ENCODE measurements at regions not wholly inside any gene's neighbourhood (a gene's known extent, or its start where the extent isn't known, plus 50 kb on each side); places are given as distances from the start of the nearest gene placed in this dataset.

DNA sequence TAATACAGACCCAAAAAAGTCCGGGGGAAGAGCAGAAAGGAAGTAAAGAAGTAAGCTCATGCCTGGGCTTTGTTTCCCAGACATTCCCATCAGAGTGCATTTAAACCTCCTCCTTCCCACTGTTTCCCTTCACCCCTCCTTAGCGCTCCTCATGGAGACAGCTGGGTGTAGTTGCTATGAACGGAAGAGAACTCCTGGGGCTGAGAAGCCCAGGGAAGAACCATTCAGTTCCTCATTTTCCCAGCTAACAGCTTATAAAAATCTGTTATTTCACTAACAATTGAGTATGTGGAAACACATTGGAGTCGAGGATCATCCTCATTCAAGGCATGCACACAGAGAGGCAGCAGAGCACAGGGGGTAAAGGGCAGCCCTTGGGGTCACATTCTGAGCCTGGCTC, 299.3 kb downstream of the SHQ1 start:
- FAIRE-seq, result no peak
- DNase-seq (ENCODE audit: insufficient read length, low spot score), result no peak
- no peak for TF ChIP-seq POLR2A (IDR thresholded peaks at IDR 0.05; ENCODE audit: low read depth, low read length)

DNA sequence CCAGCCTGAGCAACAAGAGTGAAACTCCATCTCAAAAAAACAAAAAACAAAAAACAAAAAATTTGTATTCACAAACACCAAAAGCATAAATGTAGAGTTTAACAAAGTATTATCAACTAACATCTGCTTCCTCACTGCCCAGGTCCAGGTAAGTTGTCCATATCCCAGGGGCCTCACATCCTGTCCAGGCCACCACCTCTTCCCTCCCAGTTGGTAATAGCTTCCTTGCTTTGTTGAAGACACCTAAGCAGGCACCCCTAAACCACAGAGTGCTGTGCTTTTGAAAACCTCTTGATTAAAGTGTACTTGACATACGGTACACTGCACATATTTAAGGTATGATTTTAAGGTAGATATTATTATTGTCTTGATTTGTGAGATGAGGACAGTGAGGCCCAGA, 299.8 kb downstream of the SHQ1 start:
- FAIRE-seq, result no peak
- TF ChIP-seq POLR2A (IDR thresholded peaks at IDR 0.05; ENCODE audit: low read depth, low read length), result no peak
- DNase-seq (ENCODE audit: insufficient read length, low spot score), result no peak

DNA sequence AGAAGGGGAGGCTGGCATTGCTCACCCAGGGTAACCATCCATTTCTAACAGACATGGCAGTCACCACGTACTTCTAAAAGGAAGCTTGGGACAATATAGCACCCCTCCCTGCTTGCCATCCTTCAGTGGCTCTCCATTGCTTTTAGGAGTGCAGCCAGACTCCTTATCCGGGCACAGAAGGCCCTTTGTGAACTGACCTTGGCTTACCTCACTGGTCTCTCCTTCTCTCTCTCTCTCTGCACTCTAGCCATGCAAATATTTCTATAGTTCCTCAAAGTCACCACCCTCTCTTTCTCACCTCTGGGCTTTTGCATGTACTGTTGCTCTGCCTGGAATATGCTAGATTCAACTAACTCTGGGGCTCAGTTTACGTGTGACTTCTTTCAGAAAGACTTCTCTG, 301.1 kb downstream of the SHQ1 start:
- DNase-seq (ENCODE audit: insufficient read length, low spot score) (no peak), FAIRE-seq (no peak)
- TF ChIP-seq POLR2A (IDR thresholded peaks at IDR 0.05; ENCODE audit: low read depth, low read length), result no peak

- no peak for FAIRE-seq
- no peak for TF ChIP-seq POLR2A (IDR thresholded peaks at IDR 0.05; ENCODE audit: low read depth, low read length)
These were observed 304.0 kb downstream of the SHQ1 start for GRCh38 chr3:72544239-72544638.

GRCh38 chr3:72543246-72543645, 305.0 kb downstream of the SHQ1 start:
- FAIRE-seq, result no peak
- no peak for TF ChIP-seq POLR2A (IDR thresholded peaks at IDR 0.05; ENCODE audit: low read depth, low read length)
- DNase-seq (ENCODE audit: insufficient read length, low spot score), result no peak

More at GRCh38 chr3:72544239-72544638, 304.0 kb downstream of the SHQ1 start:
- no peak for DNase-seq (ENCODE audit: insufficient read length, low spot score)

GRCh38 chr3:72542781-72543180, 305.5 kb downstream of the SHQ1 start:
- TF ChIP-seq POLR2A (IDR thresholded peaks at IDR 0.05; ENCODE audit: low read depth, low read length), result no peak
- FAIRE-seq, result no peak
- DNase-seq (ENCODE audit: insufficient read length, low spot score), result no peak

DNA sequence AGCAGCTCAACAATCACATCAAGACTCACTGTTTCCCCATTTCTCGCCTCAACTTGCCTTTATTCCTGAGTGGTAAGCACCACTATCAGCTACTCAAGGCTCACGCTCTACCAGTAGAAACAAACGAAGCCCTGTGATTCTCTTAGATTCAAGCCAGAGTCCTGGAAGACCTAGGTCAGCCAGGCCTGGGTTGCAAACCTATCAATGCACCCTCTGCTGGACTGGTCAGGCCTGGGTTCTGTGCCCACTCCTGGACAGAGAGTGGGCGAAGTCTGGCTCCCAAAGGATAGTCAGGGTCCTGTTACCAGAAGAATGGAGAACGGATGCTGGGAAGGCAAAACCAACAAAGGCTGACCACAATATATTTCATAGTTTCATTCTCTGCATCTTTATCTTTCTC, 308.4 kb downstream of the SHQ1 start:
- TF ChIP-seq POLR2A (IDR thresholded peaks at IDR 0.05; ENCODE audit: low read depth, low read length), result no peak
- FAIRE-seq (no peak), DNase-seq (ENCODE audit: insufficient read length, low spot score) (no peak)

- TF ChIP-seq POLR2A (IDR thresholded peaks at IDR 0.05; ENCODE audit: low read depth, low read length), result no peak
- FAIRE-seq (no peak), DNase-seq (ENCODE audit: insufficient read length, low spot score) (no peak)
These were observed 310.0 kb downstream of the SHQ1 start for GRCh38 chr3:72538070-72538745.

- no peak for TF ChIP-seq POLR2A (IDR thresholded peaks at IDR 0.05; ENCODE audit: low read depth, low read length)
- DNase-seq (ENCODE audit: insufficient read length, low spot score) (no peak), FAIRE-seq (no peak)
These were observed 310.8 kb downstream of the SHQ1 start for GRCh38 chr3:72537448-72537847.

DNA sequence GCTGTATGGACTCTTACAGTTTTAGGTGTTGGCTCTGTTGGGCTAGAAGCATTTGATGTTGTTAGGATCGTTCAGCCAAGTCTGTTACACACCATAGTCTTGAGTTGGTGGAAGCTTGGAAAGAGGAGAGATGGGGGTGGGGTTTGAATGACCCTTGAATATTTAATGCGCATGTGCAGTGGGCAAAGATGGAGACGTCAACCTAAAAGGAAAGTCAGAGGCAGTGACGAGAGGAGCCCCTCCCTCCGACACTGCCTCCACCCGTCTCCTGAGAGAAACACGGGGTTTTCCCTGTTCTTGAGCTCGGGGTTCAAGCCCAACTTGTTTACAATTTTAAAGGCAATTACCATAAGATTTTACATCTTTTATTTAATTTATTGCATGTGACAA, 311.4 kb downstream of the SHQ1 start:
- DNase-seq (ENCODE audit: insufficient read length, low spot score) (no peak), FAIRE-seq (no peak)
- no peak for TF ChIP-seq POLR2A (IDR thresholded peaks at IDR 0.05; ENCODE audit: low read depth, low read length)

DNA sequence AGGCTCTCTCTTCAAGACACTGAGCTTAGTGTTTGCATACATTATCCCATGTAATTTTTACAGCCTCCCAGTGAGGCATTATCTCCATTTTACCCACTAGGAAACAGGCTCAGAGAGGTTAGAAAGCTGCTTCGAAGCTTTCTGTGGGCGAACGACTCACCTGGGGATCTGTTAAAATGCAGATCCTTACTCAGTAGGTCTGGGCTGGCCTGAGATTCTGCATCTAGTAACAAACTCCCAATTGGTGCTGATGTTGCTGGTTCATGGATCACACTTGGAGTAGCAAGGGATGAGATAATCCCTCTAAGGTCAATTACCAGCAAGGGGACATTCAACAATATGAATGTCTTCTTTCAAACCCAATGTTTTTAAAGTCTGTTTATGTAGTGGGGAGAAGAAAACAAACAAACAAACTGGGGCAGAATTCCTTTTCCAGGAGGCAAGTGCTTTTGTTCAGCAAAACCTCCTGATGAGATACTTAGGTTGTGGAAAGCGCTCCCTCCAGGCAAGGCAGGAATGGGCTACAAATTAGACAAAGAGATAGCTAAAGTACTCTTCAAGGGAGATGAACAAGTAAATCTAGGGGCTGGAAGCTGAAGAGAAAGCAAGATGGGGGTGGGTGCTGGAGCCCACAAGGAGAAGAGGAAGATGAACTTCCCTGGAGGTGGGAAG, 311.9 kb downstream of the SHQ1 start:
- FAIRE-seq (no peak), DNase-seq (ENCODE audit: insufficient read length, low spot score) (no peak)
- no peak for TF ChIP-seq POLR2A (IDR thresholded peaks at IDR 0.05; ENCODE audit: low read depth, low read length)

GRCh38 chr3:72535772-72536171, 312.5 kb downstream of the SHQ1 start:
- TF ChIP-seq POLR2A (IDR thresholded peaks at IDR 0.05; ENCODE audit: low read depth, low read length), result no peak
- DNase-seq (ENCODE audit: insufficient read length, low spot score) (no peak), FAIRE-seq (no peak)

DNA sequence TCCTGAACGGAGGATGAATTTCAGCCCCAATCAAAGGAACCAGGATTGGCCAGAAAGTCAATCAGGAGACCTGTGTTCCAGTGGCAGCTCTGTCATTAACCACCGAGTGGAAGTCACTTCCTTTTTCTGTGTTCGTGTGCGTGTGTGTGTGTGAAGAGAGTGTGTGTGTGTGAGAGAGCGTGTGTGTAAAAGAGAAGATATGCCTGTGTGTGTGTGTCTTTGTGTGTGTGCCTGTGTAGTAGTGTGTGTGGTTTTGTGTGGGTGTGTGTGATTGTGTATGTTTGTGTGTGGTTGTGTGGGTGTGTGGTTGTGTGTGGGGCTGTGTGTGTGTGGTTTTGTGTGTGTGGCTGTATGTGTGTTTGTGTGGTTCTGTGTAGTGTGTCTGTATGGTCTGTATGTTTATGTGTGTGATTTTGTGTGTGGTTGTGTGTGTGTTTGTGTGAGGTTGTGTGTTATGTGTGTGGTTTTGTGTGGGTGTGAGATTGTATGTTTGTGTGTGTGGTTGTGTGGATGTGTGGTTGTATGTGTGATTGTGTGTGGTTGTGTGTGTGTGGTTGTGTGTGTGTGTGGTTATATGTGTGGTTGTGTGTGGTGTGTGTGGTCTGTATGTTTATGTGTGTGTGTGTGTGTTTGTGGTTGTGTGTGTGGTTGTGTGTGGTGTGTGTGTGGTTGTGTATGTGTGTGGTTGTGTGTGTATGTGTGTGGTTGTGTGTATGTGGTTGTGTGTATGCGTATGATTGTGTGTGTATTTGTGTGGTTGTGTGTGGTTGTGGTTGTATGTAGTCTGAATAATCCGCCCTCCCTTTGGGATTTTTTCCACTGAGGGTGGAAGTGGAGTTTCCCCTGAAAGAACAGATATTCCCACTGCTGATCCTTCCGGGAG, 314.4 kb downstream of the SHQ1 start:
- FAIRE-seq (no peak), DNase-seq (ENCODE audit: insufficient read length, low spot score) (no peak)

GRCh38 chr3:72530426-72530825, 317.8 kb downstream of the SHQ1 start:
- DNase-seq (ENCODE audit: insufficient read length, low spot score) (no peak), FAIRE-seq (no peak)
- no peak for TF ChIP-seq POLR2A (IDR thresholded peaks at IDR 0.05; ENCODE audit: low read depth, low read length)

More for the DNA sequence above, 314.4 kb downstream of the SHQ1 start:
- no peak for TF ChIP-seq POLR2A (IDR thresholded peaks at IDR 0.05; ENCODE audit: low read depth, low read length)

All from H54 (cell line).